Fibroblast of the conjunctiva (primary cell): ENCODE measurements at regions not wholly inside any gene's neighbourhood (a gene's known extent, or its start where the extent isn't known, plus 50 kb on each side); places are given as distances from the start of the nearest gene placed in this dataset.

Experiments
- DNase-seq: peaks from one replicate; pipeline ENCODE4 v3.0.0-alpha.2; 2010; ENCODE audit warnings: low read depth

DNA sequence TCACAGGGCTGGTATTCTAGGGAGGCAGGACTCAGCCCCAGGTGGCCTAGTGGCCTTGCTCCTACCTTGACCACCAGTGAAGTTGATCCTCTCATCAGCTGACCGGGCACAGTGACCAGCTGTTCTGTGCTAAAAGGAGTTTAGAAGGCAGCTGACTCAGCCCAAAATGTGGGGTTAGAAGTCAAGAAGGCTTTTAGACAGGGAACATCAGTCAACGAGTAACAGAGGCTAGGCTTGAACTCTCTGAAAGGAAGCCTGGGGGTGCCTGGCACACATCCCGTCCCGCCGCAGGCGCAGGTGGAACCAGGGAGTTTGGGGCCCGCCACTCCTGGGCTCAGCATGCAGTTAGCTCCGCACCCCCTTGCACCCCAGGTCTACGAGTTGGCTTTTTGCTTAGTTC, 114.9 kb upstream of the SLC45A1 start:
- DNase-seq, result no peak

DNA sequence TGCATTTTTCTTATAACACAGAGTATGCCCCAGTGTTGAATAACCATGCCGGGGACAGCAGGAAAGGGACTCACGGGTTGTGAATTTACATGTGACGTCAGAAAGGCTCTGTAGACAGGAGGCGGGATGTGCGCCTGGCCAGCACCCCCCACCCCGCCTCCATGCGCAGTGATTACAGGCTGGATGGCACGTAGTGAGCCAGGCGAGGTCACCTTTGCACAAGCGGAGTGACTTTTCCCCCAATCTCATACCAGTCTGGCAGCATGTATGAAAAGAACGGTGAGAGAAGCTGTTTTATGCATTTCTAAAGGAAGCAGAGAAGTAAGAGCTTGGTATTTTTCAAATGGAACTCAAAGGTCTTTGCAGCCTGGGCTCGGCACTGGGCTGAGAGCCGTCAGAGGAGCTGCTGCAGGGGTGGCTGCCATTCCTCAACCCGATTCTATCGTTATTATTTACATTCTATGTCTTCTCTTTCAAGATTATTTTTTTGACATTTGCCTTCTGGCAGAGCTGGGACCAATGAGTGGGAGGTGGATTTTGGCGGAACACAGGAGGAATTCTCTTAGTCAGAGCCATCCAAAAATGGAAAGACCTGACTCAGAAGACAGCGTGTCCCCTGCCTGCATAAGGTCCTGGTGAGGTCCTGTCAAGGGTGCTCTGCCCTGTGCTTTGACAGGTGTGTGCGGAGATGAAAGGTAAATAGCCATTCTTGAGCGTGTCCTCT, 115.6 kb upstream of the SLC45A1 start:
- peak; percentile 64 for DNase-seq

DNA sequence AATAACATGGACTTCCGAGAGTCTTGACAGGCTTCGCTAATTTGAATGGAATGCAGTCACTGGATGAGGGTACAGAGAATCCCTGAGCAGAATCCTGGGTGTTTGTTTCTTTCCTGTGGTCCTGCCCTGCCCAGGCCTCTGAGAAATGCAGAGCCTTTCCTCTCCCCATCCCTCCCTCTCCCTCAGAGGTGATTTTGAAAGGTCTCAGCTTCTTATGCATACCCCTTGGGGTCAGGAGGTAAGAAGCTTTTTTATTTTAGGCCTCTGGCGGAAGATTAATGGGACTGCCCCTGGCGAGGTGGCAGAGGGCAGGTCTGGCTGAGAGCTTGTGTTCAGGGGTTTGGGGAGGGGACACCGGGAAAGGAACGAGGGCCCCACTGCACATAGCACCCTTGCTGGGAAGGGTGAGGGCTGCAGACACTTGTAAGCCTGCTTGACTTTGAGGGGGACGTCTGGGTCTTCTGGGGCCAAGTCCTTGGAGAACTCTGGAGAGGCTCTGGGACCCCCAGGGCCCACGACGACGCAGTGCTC, 116.5 kb upstream of the SLC45A1 start:
- no peak for DNase-seq

DNA sequence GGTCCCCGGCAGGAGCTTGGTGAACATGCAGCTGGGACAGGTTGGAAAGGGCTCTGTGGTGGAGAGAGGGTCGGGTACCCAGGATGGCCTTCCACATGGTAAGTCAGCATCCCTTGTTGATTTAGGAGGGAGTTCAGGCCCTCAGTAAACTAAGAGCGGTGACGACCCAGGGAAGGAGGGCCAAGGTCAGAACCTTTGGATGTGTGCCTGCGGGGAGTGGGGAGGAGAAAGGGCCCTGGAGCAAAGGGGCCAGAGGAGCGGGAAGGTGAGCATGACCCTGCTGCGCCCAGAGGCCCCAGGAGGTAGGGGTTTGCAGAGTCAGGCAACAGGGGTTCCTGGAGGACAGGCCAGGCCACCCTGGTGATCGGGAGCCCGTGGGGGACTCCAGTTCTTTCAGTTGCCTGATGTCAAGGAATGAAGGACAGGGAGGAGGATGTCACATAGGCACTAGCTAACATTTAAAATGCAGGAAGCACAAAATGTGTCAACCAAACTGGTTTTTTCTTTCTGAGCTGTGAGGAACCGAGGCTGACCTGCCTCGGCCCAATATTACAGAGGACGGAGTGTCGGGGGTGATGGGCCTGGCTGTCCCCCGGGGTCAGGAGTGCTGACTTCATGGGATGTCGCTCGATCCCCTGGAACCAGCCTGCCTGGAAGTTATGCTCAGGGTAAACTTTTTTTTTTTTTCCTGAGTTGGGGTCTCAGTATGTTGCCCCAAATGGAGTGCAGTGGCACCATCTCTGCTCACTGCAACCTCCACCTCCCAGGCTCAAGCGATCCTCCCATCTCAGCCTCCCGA, 117.4 kb upstream of the SLC45A1 start:
- no peak for DNase-seq

DNA sequence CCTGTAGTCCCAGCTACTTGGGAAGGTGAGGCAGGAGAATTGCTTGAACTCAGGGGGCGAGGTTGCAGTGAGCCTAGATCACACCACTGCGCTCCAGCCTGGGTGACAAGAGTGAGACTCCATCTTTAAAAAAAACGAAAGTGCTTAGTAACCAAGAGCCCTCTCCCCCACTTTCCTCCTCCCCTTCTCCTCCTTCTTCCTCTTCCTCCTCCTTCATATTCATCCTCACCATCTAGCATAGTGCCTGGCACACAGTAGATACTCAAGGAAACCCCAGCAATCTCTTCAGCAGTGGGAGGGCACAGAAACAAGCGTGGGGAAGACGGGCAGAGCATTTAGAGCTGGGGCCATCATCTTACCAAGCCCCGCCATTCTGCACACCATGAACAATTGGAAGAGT, 119.4 kb upstream of the SLC45A1 start:
- no peak for DNase-seq

DNA sequence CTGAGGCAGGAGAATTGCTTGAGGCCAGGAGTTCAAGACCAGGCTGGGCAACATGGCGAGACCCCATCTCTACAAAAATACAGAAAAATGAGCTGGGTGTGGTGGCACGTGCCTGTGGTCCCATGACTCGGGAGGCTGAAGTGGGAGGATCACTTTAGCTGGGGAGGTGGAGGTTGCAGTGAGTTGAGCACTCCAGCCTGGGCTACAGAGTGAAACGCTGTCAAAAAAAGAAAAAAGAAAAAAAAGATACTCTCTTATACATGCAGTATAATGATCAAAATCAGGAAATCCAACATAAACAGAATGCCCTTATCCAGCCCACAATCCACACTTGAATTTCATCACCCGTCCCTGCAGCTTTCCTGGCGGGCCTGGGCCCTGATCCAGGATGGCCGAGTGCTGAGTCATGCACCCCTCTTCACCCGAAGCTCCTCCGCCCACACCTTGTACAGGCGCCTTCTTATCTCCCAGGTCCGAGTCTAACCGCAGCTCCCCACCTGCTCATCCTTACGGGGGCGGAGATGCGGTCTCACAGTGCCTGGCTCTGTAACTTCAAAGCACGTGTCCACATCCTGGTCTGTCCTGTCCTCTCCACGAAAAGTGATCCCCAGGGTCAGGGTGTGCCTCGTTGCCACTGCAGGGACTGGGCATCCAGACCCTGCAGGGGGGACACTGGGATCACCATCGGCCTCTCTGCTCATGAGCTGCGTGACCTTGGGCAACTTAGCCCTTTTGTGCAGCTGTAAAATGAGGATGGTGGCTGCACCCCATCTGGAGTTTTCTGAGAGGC, 120.2 kb upstream of the SLC45A1 start:
- DNase-seq, result peak; percentile 88

DNA sequence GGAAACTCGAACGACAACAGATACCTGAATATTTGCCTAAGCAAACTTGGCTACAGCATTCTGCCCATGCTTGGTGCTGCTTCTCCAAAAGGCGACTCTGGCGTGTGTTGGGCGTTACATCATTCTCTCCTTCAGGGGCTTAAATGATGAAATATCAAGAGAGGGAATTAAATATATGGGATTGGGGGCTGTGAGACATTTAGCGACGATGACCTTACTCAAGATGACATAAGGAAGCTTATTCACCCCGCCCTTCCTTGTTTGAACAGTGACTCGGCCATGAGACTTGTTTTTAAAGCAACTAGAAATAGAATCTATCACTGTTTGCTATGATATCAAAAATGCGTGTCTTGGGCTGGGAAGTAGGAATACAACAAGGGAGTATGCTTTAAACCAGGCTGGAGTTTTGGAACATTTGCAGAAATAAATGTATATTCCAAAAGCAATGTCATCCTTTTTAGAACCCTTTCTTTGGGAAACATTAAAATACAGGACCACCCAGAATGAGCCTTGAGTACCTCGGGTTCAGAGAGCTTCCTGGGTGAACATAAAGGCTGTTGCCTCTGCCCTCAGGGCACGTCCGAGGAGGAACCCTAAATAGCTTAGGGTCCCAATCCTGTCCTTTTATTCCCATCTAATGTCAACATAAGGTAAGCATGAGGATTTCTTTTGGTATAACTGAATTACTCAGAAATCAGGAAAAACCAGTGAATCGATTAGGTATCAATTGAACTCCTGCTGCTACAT, 123.3 kb upstream of the SLC45A1 start:
- no peak for DNase-seq

DNA sequence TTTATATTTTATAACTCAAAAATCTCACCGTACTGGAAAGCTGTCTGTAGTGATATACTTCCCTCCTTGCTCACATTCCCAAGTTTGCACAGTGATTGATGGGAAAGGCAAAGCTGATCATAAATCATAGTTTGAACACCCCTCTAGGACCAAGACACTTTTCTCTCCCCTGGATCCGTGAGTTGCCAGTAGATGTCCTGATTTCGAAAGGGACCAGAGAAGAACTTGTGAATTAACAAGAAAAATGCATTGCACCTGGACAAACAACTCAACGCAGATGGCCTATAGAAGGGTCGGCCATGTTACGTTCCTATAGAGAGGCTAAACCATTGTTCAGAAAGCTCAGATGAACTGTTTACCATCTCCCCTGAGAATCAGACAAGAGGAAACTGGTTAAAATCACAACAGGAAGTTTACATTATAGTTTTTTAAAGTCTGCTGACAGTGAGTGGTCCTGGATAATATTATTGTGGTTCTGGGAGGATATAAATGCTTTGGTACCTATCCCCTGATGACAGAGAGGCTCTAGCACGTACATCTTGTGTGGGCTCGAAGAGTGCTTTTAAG, 124.0 kb upstream of the SLC45A1 start:
- DNase-seq, result no peak

DNA sequence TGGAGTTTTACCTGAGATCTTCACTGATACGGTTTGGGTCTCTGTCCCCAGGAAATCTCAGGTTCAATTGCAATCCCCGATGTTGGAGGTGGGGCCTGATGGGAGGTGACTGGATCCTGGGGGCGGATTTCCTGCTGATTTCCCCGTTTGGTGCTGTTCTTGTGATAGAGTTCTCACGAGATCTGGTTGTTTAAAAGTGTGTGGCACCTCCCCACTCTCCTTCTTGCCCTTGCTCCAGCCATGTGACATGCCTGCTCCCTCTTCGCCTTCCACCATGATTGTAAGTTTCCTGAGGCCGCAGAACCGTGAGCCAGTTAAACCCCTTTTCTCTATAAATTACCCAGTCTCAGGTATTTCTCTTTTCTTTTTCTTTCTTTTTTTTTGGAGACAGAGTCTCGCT, 126.4 kb upstream of the SLC45A1 start:
- DNase-seq, result no peak

DNA sequence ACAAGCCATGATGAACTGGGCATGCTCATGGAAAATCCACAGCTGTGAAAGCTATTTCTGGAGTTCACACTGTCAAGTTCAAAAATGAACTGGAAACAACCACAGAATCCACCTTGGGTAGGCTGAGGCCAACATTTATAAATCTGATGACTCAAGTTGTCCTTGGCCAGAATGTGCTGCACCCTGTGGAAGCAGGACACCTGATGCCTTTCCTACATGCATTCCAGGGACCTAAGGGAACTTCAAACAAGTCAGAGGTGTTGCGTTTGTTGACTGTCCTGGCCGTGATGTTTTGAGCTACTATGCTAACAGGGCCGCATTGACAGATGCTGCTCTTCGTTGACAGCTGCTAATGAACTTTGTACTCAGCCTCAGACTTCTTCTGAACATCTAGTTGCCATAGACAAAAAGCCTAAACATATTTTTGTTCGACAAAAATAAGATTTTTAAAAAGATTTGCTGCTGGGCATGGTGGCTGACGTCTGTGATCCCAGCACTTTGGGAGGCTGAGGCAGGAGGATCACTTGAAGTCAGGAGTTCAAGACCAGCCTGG, 127.9 kb upstream of the SLC45A1 start:
- no peak for DNase-seq

DNA sequence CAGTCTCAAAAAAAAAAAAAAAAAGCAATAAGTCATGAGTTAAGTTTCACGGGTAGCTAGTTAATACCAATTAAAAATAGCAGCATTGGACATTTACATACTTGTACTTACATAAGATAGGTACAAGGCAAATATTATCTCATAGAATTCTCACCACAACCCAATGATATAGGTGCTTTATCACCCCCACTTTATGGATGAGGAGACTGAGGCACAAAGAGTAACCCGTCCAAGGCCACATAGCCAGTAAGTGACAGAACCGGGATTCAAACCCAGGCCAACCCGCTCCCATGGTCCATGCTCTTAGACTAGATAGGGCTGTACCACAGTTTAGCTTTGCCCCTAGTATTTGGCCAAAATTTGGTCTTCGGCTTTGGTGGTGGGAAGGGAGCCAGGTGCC, 132.5 kb upstream of the SLC45A1 start:
- DNase-seq, result no peak

DNA sequence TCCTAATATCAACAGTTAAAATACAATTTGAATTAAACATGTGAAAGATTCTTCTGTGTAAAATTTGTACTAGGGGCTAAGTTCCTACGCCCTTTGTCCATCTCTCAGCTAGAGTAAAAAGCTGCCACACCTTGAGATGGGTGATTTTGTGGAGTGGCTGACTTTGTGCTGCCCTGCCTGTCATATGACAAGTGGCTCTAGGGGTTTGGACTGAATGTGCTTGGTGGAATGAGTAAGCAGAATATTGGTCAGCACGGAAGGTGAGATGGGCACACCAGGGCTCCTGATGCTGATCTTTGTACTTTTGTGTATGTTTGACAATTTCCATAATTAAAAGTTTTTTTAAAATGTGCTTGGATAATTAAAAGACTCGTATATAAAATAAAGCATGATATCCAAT, 133.6 kb upstream of the SLC45A1 start:
- DNase-seq, result no peak

DNA sequence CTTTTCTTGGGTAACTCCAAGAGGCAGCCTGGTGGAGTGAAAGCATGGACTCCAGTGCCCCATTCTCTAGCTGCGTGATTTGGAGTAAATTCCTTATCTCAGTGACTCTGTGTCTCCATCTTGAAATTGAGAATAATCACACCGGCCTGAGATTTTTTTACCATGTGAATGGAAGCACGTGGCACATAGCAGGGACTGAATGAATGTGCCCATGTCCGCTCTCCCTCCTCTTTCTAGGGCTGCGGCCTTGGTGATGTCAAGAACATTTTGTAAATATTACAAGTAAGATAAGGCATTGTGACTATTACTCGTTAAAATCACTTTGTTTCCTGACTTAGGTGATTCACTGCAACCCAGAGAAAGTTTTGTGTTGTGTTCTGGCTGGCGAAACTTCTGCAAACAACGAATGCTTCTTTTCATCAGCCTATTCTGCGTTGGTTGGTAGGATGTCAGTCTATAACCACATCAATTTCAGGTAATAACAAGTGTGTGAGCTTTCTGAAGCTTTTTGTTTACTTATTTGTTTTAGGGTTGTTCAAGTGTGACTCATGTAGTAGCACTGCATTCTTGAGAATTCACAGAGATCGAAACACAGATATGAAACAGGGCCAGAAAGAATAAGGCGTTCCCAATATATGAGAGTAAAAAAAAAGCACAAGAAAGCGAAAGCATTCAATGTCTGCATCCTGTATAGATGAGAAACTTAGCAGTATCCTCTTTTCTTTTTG, 135.7 kb upstream of the SLC45A1 start:
- DNase-seq, result no peak

DNA sequence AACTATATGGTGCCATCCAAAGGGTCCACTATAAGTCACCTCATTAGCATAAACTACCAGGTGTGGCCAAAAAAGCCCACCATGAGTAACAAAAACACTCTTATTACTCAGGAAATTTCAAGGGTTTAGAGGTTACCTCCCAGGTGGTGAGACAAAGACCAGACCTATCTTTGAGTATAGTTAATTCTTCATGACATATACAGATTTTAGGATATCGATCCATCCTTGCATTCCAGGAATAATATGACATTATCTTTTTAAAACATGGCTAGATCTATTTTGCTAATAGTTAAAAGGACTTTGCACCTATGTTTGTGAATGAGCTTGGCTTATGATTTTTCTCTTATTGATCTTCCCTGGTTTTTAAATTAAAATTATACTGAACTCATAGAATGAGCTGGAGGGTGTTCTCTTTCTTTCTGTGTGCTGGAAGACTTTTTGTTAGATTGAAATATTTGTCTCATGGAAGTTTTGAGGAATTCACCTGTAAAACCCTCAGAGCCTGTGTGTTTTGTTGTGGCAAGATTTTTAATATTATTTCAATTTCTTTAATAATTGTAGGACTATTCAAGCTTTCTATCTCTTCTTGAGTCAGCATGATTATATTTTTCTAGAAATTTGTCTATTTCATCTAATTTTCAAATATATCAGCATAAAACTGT, 138.7 kb upstream of the SLC45A1 start:
- DNase-seq, result no peak

DNA sequence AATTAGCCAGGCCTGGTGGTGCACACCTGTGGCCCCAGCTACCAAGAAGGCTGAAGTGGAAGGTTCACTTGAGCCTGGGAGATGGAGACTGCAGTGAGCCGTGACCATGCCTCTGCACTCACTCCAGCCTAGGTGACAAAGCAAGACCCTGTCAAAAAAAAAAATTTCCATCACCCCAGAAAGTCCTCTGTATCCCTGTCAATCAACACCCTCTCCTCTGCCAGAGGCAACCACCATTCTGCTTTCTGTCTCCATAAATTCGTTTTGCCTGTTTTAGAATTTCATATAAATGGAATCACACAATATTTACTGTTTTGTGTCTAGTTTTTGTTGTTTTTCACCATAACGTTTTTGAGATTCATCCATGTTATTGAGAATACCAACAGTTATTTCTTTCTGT, 141.6 kb upstream of the SLC45A1 start:
- no peak for DNase-seq

DNA sequence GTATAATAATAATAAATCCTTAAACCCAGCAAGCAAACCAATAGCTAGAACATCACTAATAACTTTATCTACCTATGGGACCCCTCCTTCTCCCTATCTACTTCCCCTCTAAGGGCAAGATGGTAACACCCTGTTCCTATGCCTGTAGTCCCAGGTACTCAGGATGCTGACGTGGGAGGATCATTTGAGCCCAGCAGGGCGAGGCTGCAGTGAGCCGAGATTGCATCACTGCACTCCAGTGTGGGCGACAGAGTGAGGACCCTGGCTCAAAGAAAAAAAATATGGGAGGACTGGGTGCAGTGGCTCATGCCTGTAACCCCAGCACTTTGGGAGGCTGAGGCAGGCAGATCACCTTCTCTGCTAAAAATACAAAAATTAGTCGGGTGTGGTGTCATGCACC, 143.1 kb upstream of the SLC45A1 start:
- DNase-seq, result no peak

DNA sequence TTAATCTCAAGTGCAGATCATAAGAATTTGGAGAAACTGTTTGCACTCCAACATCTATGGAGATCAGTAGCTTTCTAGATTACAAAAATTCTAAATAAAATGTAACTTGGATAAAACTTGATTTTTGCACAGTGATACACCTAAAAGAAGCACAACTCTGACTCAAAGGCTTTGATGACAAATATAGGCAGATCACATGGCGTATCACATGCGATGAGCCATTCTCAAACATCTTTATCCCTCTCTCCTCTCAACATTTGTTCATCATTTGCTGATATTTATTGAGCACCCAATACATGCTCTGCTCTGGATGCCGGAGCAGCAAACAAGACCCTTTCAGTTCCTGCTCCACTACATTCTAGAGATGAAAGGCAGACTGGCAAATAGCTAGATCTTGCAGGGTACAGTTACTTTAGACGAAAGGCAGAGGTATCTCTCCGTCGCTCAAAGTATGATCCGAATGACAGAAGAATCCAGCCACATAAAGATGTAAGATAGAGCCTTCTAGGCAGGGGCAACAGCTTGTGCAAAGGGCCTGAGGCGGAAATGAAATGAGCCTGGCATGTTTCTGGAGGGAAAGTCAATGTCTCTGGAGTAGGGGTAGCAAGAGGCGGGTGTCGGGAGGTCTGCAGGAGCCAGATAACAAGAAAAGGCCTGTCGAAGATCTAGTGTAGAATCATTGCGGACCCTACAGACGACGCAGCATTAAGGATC, 145.8 kb upstream of the ERRFI1 start:
- DNase-seq, result no peak

DNA sequence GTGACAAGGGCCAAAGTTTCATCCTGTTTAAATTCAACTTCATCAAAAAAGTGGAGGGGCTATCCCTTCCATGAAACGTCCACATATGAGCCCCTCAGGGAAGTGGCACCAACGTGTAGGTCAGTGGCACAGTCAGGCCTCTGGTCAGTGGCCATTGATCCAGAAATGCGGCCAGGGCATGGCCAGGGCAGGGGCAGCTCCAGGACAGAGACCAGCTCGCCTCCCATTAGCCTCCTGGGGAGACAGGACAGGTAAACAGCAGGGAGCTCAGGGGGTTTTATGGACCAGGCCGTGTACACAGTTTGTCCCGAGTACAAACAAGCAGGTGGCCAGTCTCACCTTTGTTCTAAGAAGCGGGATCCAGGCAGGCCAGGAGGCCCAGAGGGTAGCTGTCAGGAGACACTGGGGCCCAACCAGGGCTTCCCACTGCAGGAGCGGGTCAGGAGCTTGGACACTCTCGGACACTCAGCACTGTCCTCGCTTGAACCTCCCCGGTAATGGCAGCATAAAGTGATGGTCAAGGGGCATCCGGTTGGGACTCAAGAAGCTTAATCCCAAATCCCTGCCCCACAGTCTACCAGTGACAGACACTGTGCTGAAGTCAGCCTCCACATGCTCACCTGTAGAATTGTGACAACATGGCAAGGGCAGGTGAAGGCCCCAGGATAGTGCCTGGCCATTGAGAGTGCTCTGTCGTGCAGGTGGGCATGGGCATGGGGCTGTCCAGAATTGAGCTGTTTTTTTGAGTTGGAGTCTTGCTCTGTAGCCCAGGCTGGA, 144.1 kb upstream of the ERRFI1 start:
- no peak for DNase-seq
